H9 (cell line): ENCODE measurements at regions not wholly inside any gene's neighbourhood (a gene's known extent, or its start where the extent isn't known, plus 50 kb on each side); places are given as distances from the start of the nearest gene placed in this dataset.

Experiments used
- DNase-seq: peaks from one replicate; pipeline ENCODE4 v3.0.0-alpha.2; 2017
- H2AFZ ChIP-seq: one replicate; pipeline ENCODE4 v1.6.1; 2013; ENCODE audit warnings: mild to moderate bottlenecking, low read length, control low read depth, moderate library complexity
- H2AK5ac ChIP-seq: 2 replicates; pipeline ENCODE4 v1.6.1; 2013; ENCODE audit warnings: low read length, control low read depth, mixed read lengths; ENCODE audit not compliant: insufficient read length
- H2BK120ac ChIP-seq: one replicate; pipeline ENCODE4 v1.6.1; 2013; ENCODE audit warnings: low read depth, mild to moderate bottlenecking, low read length, control low read depth, inconsistent platforms; ENCODE audit not compliant: poor library complexity, severe bottlenecking
- H2BK12ac ChIP-seq: 2 replicates; pipeline ENCODE4 v1.6.1; 2013; ENCODE audit warnings: low read length, control low read depth, mixed read lengths, low read depth; ENCODE audit not compliant: insufficient read length
- H2BK15ac ChIP-seq: 2 replicates; pipeline ENCODE4 v1.6.1; 2013; ENCODE audit warnings: low read depth, low read length, control low read depth
- H2BK20ac ChIP-seq: one replicate; pipeline ENCODE4 v1.6.1; 2013; ENCODE audit warnings: low read depth, mild to moderate bottlenecking, low read length, control low read depth, inconsistent platforms; ENCODE audit not compliant: poor library complexity, severe bottlenecking
- H2BK5ac ChIP-seq: 2 replicates; pipeline ENCODE4 v1.6.1; 2013; ENCODE audit warnings: low read length, control low read depth, mixed read lengths; ENCODE audit not compliant: insufficient read length
- H3K14ac ChIP-seq: 2 replicates; pipeline ENCODE4 v1.6.1; 2013; ENCODE audit warnings: low read length, control low read depth; ENCODE audit not compliant: insufficient read depth
- H3K18ac ChIP-seq: 2 replicates; pipeline ENCODE4 v1.6.1; 2013; ENCODE audit warnings: low read depth, mild to moderate bottlenecking, mixed read lengths, low read length, control low read depth; ENCODE audit not compliant: insufficient read length
- H3K23ac ChIP-seq: 2 replicates; pipeline ENCODE4 v1.6.1; 2013; ENCODE audit warnings: low read length, control low read depth, mixed read lengths, low read depth; ENCODE audit not compliant: insufficient read length
- H3K23me2 ChIP-seq: 2 replicates; pipeline ENCODE4 v1.6.1; 2013; ENCODE audit warnings: low read depth, mild to moderate bottlenecking, mixed read lengths, low read length, control low read depth; ENCODE audit not compliant: insufficient read length, poor library complexity, severe bottlenecking
- H3K27ac ChIP-seq: 2 replicates; pipeline ENCODE4 v1.5.1; 2013; ENCODE audit warnings: low read length, control low read depth, mixed read lengths, low read depth; ENCODE audit not compliant: insufficient read length
- H3K27me3 ChIP-seq: 2 replicates; pipeline ENCODE4 v1.6.1; 2013; ENCODE audit warnings: low read length, control low read depth, inconsistent platforms; ENCODE audit not compliant: insufficient read depth
- H3K4ac ChIP-seq: 2 replicates; pipeline ENCODE4 v1.6.1; 2013; ENCODE audit warnings: low read depth, mild to moderate bottlenecking, control low read depth, inconsistent platforms, low read length, moderate library complexity
- H3K4me1 ChIP-seq: 2 replicates; pipeline ENCODE4 v1.6.1; 2013; ENCODE audit warnings: low read length, control low read depth, inconsistent platforms; ENCODE audit not compliant: insufficient read depth
- H3K4me2 ChIP-seq: 2 replicates; pipeline ENCODE4 v1.6.1; 2013; ENCODE audit warnings: low read length, control low read depth, mixed read lengths; ENCODE audit not compliant: insufficient read length, insufficient read depth
- H3K56ac ChIP-seq: 2 replicates; pipeline ENCODE4 v1.6.1; 2013; ENCODE audit warnings: low read depth, mild to moderate bottlenecking, mixed read lengths, low read length, control low read depth; ENCODE audit not compliant: insufficient read length
- H3K79me1 ChIP-seq: 2 replicates; pipeline ENCODE4 v1.6.1; 2013; ENCODE audit warnings: low read depth, mild to moderate bottlenecking, moderate library complexity, low read length, control low read depth, inconsistent platforms; ENCODE audit not compliant: insufficient read depth, poor library complexity, severe bottlenecking
- H3K79me2 ChIP-seq: 2 replicates; pipeline ENCODE4 v1.6.1; 2013; ENCODE audit warnings: low read length, control low read depth, inconsistent platforms; ENCODE audit not compliant: insufficient read depth
- H3K9ac ChIP-seq: 2 replicates; pipeline ENCODE4 v1.6.1; 2013; ENCODE audit warnings: low read length, control low read depth, mixed read lengths; ENCODE audit not compliant: insufficient read length; ENCODE audit errors: extremely low read depth
- H3K9me3 ChIP-seq: one replicate; pipeline ENCODE4 v1.6.1; 2013; ENCODE audit warnings: low read depth, low read length, inconsistent platforms; ENCODE audit not compliant: control insufficient read depth
- H3T11ph ChIP-seq: one replicate; pipeline ENCODE4 v1.6.1; 2013; ENCODE audit warnings: mild to moderate bottlenecking, low read length, control low read depth, inconsistent platforms
- H4K20me1 ChIP-seq: one replicate; pipeline ENCODE4 v1.6.1; 2013; ENCODE audit not compliant: control insufficient read depth, insufficient read length, insufficient read depth
- H4K5ac ChIP-seq: 2 replicates; pipeline ENCODE4 v1.6.1; 2013; ENCODE audit warnings: low read depth, mild to moderate bottlenecking, mixed read lengths, low read length, control low read depth; ENCODE audit not compliant: insufficient read length
- H4K8ac ChIP-seq: replicated peaks from 2 replicates; pipeline ENCODE4 v1.6.1; 2013; ENCODE audit warnings: low read length, control low read depth, mixed read lengths, low read depth; ENCODE audit not compliant: insufficient read length
- H4K91ac ChIP-seq: 2 replicates; pipeline ENCODE4 v1.6.1; 2013; ENCODE audit warnings: low read depth, mild to moderate bottlenecking, moderate library complexity, mixed read lengths, low read length, control low read depth; ENCODE audit not compliant: insufficient read length
- H3K27ac Mint-ChIP-seq, 3 experiments: 2 replicates in 2 of 3; 3 replicates in 1 of 3; pipeline ENCODE4 v1.8.0; 2020 to 2021; ENCODE audit warnings: mixed read lengths in 3 of 3, mild to moderate bottlenecking in 1 of 3, moderate library complexity in 1 of 3
- H3K27me3 Mint-ChIP-seq: 2 replicates; pipeline ENCODE4 v1.8.0; 2021; ENCODE audit warnings: low read depth, mild to moderate bottlenecking, moderate library complexity, mixed read lengths
- H3K36me3 Mint-ChIP-seq, 3 experiments: 2 replicates in 2 of 3; 3 replicates in 1 of 3; pipeline ENCODE4 v1.8.0; 2020 to 2021; ENCODE audit warnings: low read depth in 3 of 3, mixed read lengths in 3 of 3; ENCODE audit not compliant: insufficient read depth in 1 of 3
- H3K4me1 Mint-ChIP-seq, 2 experiments: 2 replicates each; pipeline ENCODE4 v1.8.0; 2020; ENCODE audit warnings: mixed read lengths in 2 of 2
- H3K4me3 Mint-ChIP-seq, 2 experiments: 2 replicates in 1 of 2; 3 replicates in 1 of 2; pipeline ENCODE4 v1.8.0; 2020 to 2021; ENCODE audit warnings: mild to moderate bottlenecking in 2 of 2, mixed read lengths in 2 of 2, moderate library complexity in 1 of 2
- H3K9me3 Mint-ChIP-seq, 2 experiments: 2 replicates in 1 of 2; 3 replicates in 1 of 2; pipeline ENCODE4 v1.8.0; 2020; ENCODE audit warnings: mild to moderate bottlenecking in 2 of 2, mixed read lengths in 2 of 2, moderate library complexity in 1 of 2
- CTCF ChIP-seq: fragments of 200-600 bp; sonication (generic); conservative IDR thresholded peaks from 3 replicates; pipeline ENCODE4 v1.8.0; 2021; ENCODE audit warnings: antibody characterized with exemption, mild to moderate bottlenecking
- WGBS: extraction: QIAGEN DNeasy Blood & Tissue Kit; methylation state at CpG from one replicate; pipeline ENCODE4 v1.1.7; 2013; ENCODE audit warnings: missing lambda C conversion rate, low lambda C conversion rate, mixed read lengths; ENCODE audit not compliant: insufficient read length; ENCODE audit errors: extremely low coverage; 5-methylcytosine and 5-hydroxymethylcytosine counted together

- H2BK20ac ChIP-seq, result no peak overlapping the region
- H3K27me3 ChIP-seq, result no peaks in the 10 kb centered on the region
- no peak overlapping the region for H4K91ac ChIP-seq
- no peaks in the 10 kb centered on the region for H4K20me1 ChIP-seq
- Mint-ChIP-seq H3K27me3 (no peaks in the 10 kb centered on the region), H3K36me3 (peaks cover 5 to 22% (median 8%) of the 10 kb centered on the region in 3 experiments; a peak in 4 of 7 replicates), H3K27ac (peak overlapping the region in 2 of 3 experiments; percentile 35 to 67; a peak in 2 of 7 replicates), H3K4me1 (peaks cover 5 to 11% of the 10 kb centered on the region in 2 experiments; a peak in 3 of 4 replicates), H3K4me3 (no peak overlapping the region), H3K9me3 (peaks cover 14 to 20% of the 10 kb centered on the region in 2 experiments)
- H2BK12ac ChIP-seq, result no peak overlapping the region
- DNase-seq, result peak; percentile 37
- H2BK5ac ChIP-seq, result no peak overlapping the region
- H4K8ac ChIP-seq, result no peak overlapping the region
- H3K79me1 ChIP-seq, result no peaks in the 10 kb centered on the region
- no CpG with 5 or more reads among the region's 21 CpGs for WGBS
- no peak overlapping the region for H3K4me2 ChIP-seq
- H3K9ac ChIP-seq, result no peak overlapping the region
- H3K23ac ChIP-seq, result no peak overlapping the region
- H3K56ac ChIP-seq, result no peak overlapping the region
- H3K4ac ChIP-seq, result no peak overlapping the region
- no peak overlapping the region for H2AK5ac ChIP-seq
- no peak overlapping the region for H3K14ac ChIP-seq
- H2AFZ ChIP-seq, result no peak overlapping the region
- no peak overlapping the region for H2BK120ac ChIP-seq
- H3K18ac ChIP-seq, result peak overlapping the region; percentile 46
- H3K79me2 ChIP-seq, result no peaks in the 10 kb centered on the region
- no peak overlapping the region for H3K27ac ChIP-seq
- no peak overlapping the region for H3T11ph ChIP-seq
- no peaks in the 10 kb centered on the region for H3K23me2 ChIP-seq
- H3K9me3 ChIP-seq, result no peaks in the 10 kb centered on the region
- no peaks in the 10 kb centered on the region for H3K4me1 ChIP-seq
- H4K5ac ChIP-seq, result no peak overlapping the region
- H2BK15ac ChIP-seq, result no peak overlapping the region
- TF ChIP-seq CTCF, result peak; percentile 54; the same call in 2 of the 3 replicates
Observed at GRCh38 chr1:214823311-214824117, 220.5 kb downstream of the CENPF start.
